ENCODE measurements at regions not wholly inside any gene's neighbourhood (a gene's known extent, or its start where the extent isn't known, plus 50 kb on each side); places are given as distances from the start of the nearest gene placed in this dataset.

GRCh38 chr12:81809113-81809777, 50.1 kb upstream of the PPFIA2 start:
- no peak overlapping the region for H3K4me3 ChIP-seq (ENCODE audit: low read depth in 1 of 2, low read length in 2 of 2)
- H3K36me3 ChIP-seq (ENCODE audit: control insufficient read depth in 1 of 2, insufficient read depth in 2 of 2, low read length in 2 of 2), result no peaks in the 10 kb centered on the region
- no peaks in the 10 kb centered on the region for H3K27me3 ChIP-seq (ENCODE audit: low read depth, low read length)
- H3K9me3 ChIP-seq (ENCODE audit: control insufficient read depth in 1 of 2, low read length in 2 of 2), result peaks cover 0 to 4% of the 10 kb centered on the region in 2 donors
- H3K27ac ChIP-seq (ENCODE audit: low read length), result no peak overlapping the region
- H3K4me1 ChIP-seq (ENCODE audit: control insufficient read depth in 1 of 2, insufficient read depth in 2 of 2, low read length in 2 of 2), result no peaks in the 10 kb centered on the region
